ENCODE measurements at regions not wholly inside any gene's neighbourhood (a gene's known extent, or its start where the extent isn't known, plus 50 kb on each side); places are given as distances from the start of the nearest gene placed in this dataset.

DNA sequence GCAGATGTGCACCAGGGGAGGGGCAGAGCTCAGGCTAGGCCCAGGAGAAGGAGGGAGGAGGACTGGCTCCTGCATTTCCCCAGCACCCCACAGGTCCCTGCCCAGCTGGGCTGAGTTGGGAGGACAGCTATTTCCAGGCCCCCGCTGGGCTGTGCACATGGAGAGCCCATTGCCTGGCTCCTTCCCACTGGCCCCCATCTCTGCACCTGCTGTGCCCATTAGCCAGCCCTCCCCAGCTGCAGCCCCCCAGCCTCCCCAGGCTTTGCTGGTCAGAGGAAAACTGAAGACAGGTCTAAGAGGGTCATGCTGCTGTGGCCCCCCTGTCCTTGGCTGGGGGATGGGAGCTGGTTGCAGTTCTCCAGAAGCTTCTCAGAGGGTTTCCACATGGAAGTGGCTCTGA, 81.8 kb upstream of the SHANK2 start:
- Histone ChIP-seq H3K27ac (ENCODE audit: low read depth in 2 of 2, low read length in 1 of 2) (no peak overlapping the region), H3K9me3 (no peaks in the 10 kb centered on the region), H3K9ac (no peak overlapping the region), H3K79me2 (ENCODE audit: insufficient read depth) (no peaks in the 10 kb centered on the region), H3K27me3 (ENCODE audit: insufficient read depth) (no peaks in the 10 kb centered on the region), H3K4me3 (ENCODE audit: low read depth in 2 of 2, low read length in 1 of 2) (no peak overlapping the region), H3F3A (replicated peaks; ENCODE audit: insufficient read depth) (no peaks in the 10 kb centered on the region), H3K36me3 (replicated peaks in 1 of 2; ENCODE audit: control insufficient read depth in 1 of 2, insufficient read depth in 2 of 2, low read length in 1 of 2) (no peaks in the 10 kb centered on the region), H4K20me1 (ENCODE audit: insufficient read depth) (no peaks in the 10 kb centered on the region), H3K9me2 (no peaks in the 10 kb centered on the region), H3K4me2 (no peak overlapping the region), H3K4me1 (ENCODE audit: control insufficient read depth in 1 of 2, insufficient read depth in 2 of 2, low read depth in 1 of 2, low read length in 1 of 2) (no peaks in the 10 kb centered on the region; a peak in 1 of 4 replicates), H2AFZ (ENCODE audit: low read depth) (no peak overlapping the region)
- ChIA-PET CTCF (no interaction called here), POLR2A (no interaction called here)
- TF ChIP-seq RAD21 (IDR thresholded peaks at IDR 0.05; ENCODE audit: low read length) (no peak), SIN3A (IDR thresholded peaks at IDR 0.05; ENCODE audit: borderline replicate concordance, low read depth, low read length) (no peak), TCF12 (IDR thresholded peaks at IDR 0.05) (no peak), PBX3 (IDR thresholded peaks at IDR 0.05) (no peak), POLR2AphosphoS5 (IDR thresholded peaks at IDR 0.05; ENCODE audit: low read depth, low read length) (no peak), FOXJ3 (CRISPR knock-in tag; IDR thresholded peaks at IDR 0.05) (no peak)
- no peak for DNase-seq
- 33% methylated on average over 1 of the region's 1 CpG for WGBS (ENCODE audit: low lambda C conversion rate)

DNA sequence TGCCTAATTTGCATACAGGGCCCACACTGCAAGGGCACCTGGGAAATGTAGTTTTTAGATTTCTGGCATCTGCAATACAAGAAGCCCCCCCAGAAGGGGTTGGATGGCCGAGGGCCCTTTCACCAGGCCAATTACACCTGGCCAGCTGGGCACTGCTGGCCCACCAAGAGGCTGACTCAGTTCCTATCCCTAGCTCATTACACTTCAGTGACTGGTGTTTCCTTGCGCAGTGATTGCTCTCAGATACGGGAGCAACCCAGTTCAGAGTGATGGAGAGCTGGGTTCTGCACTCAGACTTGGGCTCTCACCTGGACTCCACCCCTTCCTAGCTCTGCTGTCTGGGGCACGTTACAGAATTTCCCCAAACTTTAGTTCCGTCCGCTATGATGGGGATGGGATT, 81.1 kb upstream of the SHANK2 start:
- Histone ChIP-seq H3K9me2 (no peaks in the 10 kb centered on the region), H3K27ac (ENCODE audit: low read depth in 2 of 2, low read length in 1 of 2) (no peak overlapping the region), H3K9ac (no peak overlapping the region), H3K36me3 (replicated peaks in 1 of 2; ENCODE audit: control insufficient read depth in 1 of 2, insufficient read depth in 2 of 2, low read length in 1 of 2) (no peaks in the 10 kb centered on the region), H3K79me2 (ENCODE audit: insufficient read depth) (no peaks in the 10 kb centered on the region), H3K9me3 (no peaks in the 10 kb centered on the region), H3F3A (replicated peaks; ENCODE audit: insufficient read depth) (no peaks in the 10 kb centered on the region), H3K4me1 (ENCODE audit: control insufficient read depth in 1 of 2, insufficient read depth in 2 of 2, low read depth in 1 of 2, low read length in 1 of 2) (no peaks in the 10 kb centered on the region; a peak in 1 of 4 replicates), H3K27me3 (ENCODE audit: insufficient read depth) (no peaks in the 10 kb centered on the region), H3K4me2 (no peak overlapping the region), H2AFZ (ENCODE audit: low read depth) (no peak overlapping the region), H3K4me3 (ENCODE audit: low read depth in 2 of 2, low read length in 1 of 2) (no peak overlapping the region), H4K20me1 (ENCODE audit: insufficient read depth) (no peaks in the 10 kb centered on the region)
- TF ChIP-seq JUND (IDR thresholded peaks at IDR 0.05): no peak
- no peak for TF ChIP-seq MXI1 (IDR thresholded peaks at IDR 0.05; ENCODE audit: low read depth, low read length)
- TF ChIP-seq IRF3 (IDR thresholded peaks at IDR 0.05; ENCODE audit: low read depth, low read length): no peak
- TF ChIP-seq TAF1 (IDR thresholded peaks at IDR 0.05; ENCODE audit: borderline replicate concordance, low read depth, low read length): no peak
- no peak for TF ChIP-seq GATA2 (CRISPR knock-in tag; IDR thresholded peaks at IDR 0.05)
- no peak for TF ChIP-seq RAD21 (IDR thresholded peaks at IDR 0.05; ENCODE audit: low read length)
- no peak for TF ChIP-seq NFIC (IDR thresholded peaks at IDR 0.05; ENCODE audit: borderline replicate concordance)
- TF ChIP-seq EZH2phosphoT487 (IDR thresholded peaks at IDR 0.05; ENCODE audit: borderline replicate concordance, low read depth): no peak
- no peak for TF ChIP-seq CHD2 (IDR thresholded peaks at IDR 0.05; ENCODE audit: low read length, partially characterized antibody)
- no peak for TF ChIP-seq GABPA (IDR thresholded peaks at IDR 0.05; ENCODE audit: low read depth)
- no peak for TF ChIP-seq EP300 (IDR thresholded peaks at IDR 0.05; ENCODE audit: borderline replicate concordance in 1 of 2, low read depth in 1 of 2, low read length in 1 of 2)
- no peak for TF ChIP-seq YY1 (IDR thresholded peaks at IDR 0.05; ENCODE audit: low read depth)
- no peak for TF ChIP-seq SIN3A (IDR thresholded peaks at IDR 0.05; ENCODE audit: borderline replicate concordance, low read depth, low read length)
- TF ChIP-seq SMC3 (IDR thresholded peaks at IDR 0.05; ENCODE audit: low read depth, low read length): no peak
- TF ChIP-seq MEF2A (IDR thresholded peaks at IDR 0.05; ENCODE audit: borderline replicate concordance, low read depth): no peak
- no peak for TF ChIP-seq TEAD4 (IDR thresholded peaks at IDR 0.05; ENCODE audit: borderline replicate concordance, insufficient read depth)
- 48% methylated on average over 6 of the region's 6 CpGs for WGBS (ENCODE audit: low lambda C conversion rate)
- DNase-seq: no peak
- ChIA-PET CTCF (interaction anchor here (0.6 to 0.7 kb wide), 2 partner anchors 8 to 1213 kb away, joined by 3 to 4 read pairs; no protein-coding TSS in a partner anchor), POLR2A (no interaction called here)

Measured in SK-N-SH (cell line).